ENCODE measurements at regions not wholly inside any gene's neighbourhood (a gene's known extent, or its start where the extent isn't known, plus 50 kb on each side); places are given as distances from the start of the nearest gene placed in this dataset.
"Not testable (repeated sequence)": the region's sequence is repeated elsewhere in the genome, so short reads cannot be mapped to it uniquely, and the experiment has no call there.

- TF ChIP-seq CTCF (IDR thresholded peaks at IDR 0.05 in 4 of 5, conservative IDR thresholded peaks at IDR 0.05 in 1 of 5) (no peak), POLR2A (IDR thresholded peaks at IDR 0.05) (no peak)
- no peak overlapping the region for H3K27ac ChIP-seq
- intact Hi-C loops (cut with DNase I; ENCODE audit: low total_unique reads) (no loop called here), in situ Hi-C loops (cut with MboI; ENCODE audit: low sequenced_read_pairs in 4 of 4) (no loop called here)
- no peaks in the 10 kb centered on the region for H3K36me3 ChIP-seq
- no peaks in the 10 kb centered on the region for H3K4me1 ChIP-seq
- H3K4me3 ChIP-seq: no peak overlapping the region
- H3K9me3 ChIP-seq: no peaks in the 10 kb centered on the region
- DNase-seq (no peak), ATAC-seq (no peak)
- H3K27me3 ChIP-seq: no peaks in the 10 kb centered on the region
Observed at GRCh38 chr11:116366980-116367645, 405.7 kb downstream of the BUD13 start.

GRCh38 chr11:116366451-116366850 is 406.3 kb downstream of the BUD13 start:
- Histone ChIP-seq H3K36me3 (no peaks in the 10 kb centered on the region), H3K27me3 (no peaks in the 10 kb centered on the region), H3K4me3 (no peak overlapping the region), H3K27ac (no peak overlapping the region), H3K4me1 (no peaks in the 10 kb centered on the region), H3K9me3 (no peaks in the 10 kb centered on the region)
- DNase-seq: no peak
- ATAC-seq: no peak
- in situ Hi-C loops (cut with MboI; ENCODE audit: low sequenced_read_pairs in 4 of 4): no loop called here
- no peak for TF ChIP-seq CTCF (IDR thresholded peaks at IDR 0.05 in 4 of 5, conservative IDR thresholded peaks at IDR 0.05 in 1 of 5)
- TF ChIP-seq POLR2A (IDR thresholded peaks at IDR 0.05): no peak
- intact Hi-C loops (cut with DNase I; ENCODE audit: low total_unique reads): no loop called here

GRCh38 chr11:116364925-116365324 is 407.9 kb downstream of the BUD13 start:
- intact Hi-C loops (cut with DNase I; ENCODE audit: low total_unique reads); H3K36me3 ChIP-seq; H3K27me3 ChIP-seq; H3K9me3 ChIP-seq; ATAC-seq; H3K4me3 ChIP-seq; in situ Hi-C loops (cut with MboI; ENCODE audit: low sequenced_read_pairs in 4 of 4); H3K27ac ChIP-seq; H3K4me1 ChIP-seq; DNase-seq: not testable (repeated sequence)

- Histone ChIP-seq H3K27ac (no peak overlapping the region), H3K4me1 (no peaks in the 10 kb centered on the region), H3K4me3 (no peak overlapping the region), H3K27me3 (peaks cover 0 to 4% (median 0%) of the 10 kb centered on the region in 3 donors), H3K9me3 (no peaks in the 10 kb centered on the region), H3K36me3 (no peaks in the 10 kb centered on the region)
- intact Hi-C loops (cut with DNase I; ENCODE audit: low total_unique reads) (no loop called here), in situ Hi-C loops (cut with MboI; ENCODE audit: low sequenced_read_pairs in 4 of 4) (no loop called here)
- TF ChIP-seq POLR2A (IDR thresholded peaks at IDR 0.05) (no peak), CTCF (IDR thresholded peaks at IDR 0.05 in 4 of 5, conservative IDR thresholded peaks at IDR 0.05 in 1 of 5) (no peak)
- DNase-seq (no peak), ATAC-seq (no peak)
Observed at GRCh38 chr11:116364348-116364747, 408.4 kb downstream of the BUD13 start.

GRCh38 chr11:116360221-116360941 is 412.4 kb downstream of the BUD13 start:
- intact Hi-C loops (cut with DNase I; ENCODE audit: low total_unique reads): no loop called here
- TF ChIP-seq POLR2A (IDR thresholded peaks at IDR 0.05): no peak
- Histone ChIP-seq H3K4me3 (no peak overlapping the region), H3K4me1 (no peaks in the 10 kb centered on the region), H3K9me3 (no peaks in the 10 kb centered on the region), H3K27me3 (peaks cover 4 to 7% (median 7%) of the 10 kb centered on the region in 3 donors), H3K36me3 (no peaks in the 10 kb centered on the region), H3K27ac (no peak overlapping the region)
- ATAC-seq: no peak
- in situ Hi-C loops (cut with MboI; ENCODE audit: low sequenced_read_pairs in 4 of 4): no loop called here
- no peak for DNase-seq

All from gastrocnemius medialis (tissue), 4 donors.